ENCODE measurements at regions not wholly inside any gene's neighbourhood (a gene's known extent, or its start where the extent isn't known, plus 50 kb on each side); places are given as distances from the start of the nearest gene placed in this dataset.

GRCh38 chr3:5331567-5332269 is 144.2 kb downstream of the EDEM1 start:
- intact Hi-C loops (cut with DNase I; ENCODE audit: low total_unique reads) = no loop called here
- no peaks in the 10 kb centered on the region for H3K36me3 ChIP-seq
- no peak overlapping the region for H3K27ac ChIP-seq
- no peak overlapping the region for H3K4me3 ChIP-seq
- no peak for DNase-seq
- H3K27me3 ChIP-seq (replicated peaks in 1 of 7) = no peaks in the 10 kb centered on the region
- TF ChIP-seq CTCF (IDR thresholded peaks at IDR 0.05 in 8 of 11, conservative IDR thresholded peaks at IDR 0.05 in 3 of 11) (no peak), POLR2AphosphoS5 (IDR thresholded peaks at IDR 0.05) (no peak), POLR2A (IDR thresholded peaks at IDR 0.05) (no peak)
- H3K4me1 ChIP-seq = no peaks in the 10 kb centered on the region
- H3K9me3 ChIP-seq = no peaks in the 10 kb centered on the region
- 80 to 94% (median 90%) methylated on average over 3 of the region's 3 CpGs for WGBS, 5 donors

- no peaks in the 10 kb centered on the region for H3K36me3 ChIP-seq
- WGBS, 5 donors = 69 to 83% (median 77%) methylated on average over 3 of the region's 3 CpGs
- H3K4me1 ChIP-seq = no peaks in the 10 kb centered on the region
- H3K9me3 ChIP-seq = no peaks in the 10 kb centered on the region
- H3K4me3 ChIP-seq = no peak overlapping the region
- no peak for DNase-seq
- intact Hi-C loops (cut with DNase I; ENCODE audit: low total_unique reads) = no loop called here
- TF ChIP-seq CTCF (IDR thresholded peaks at IDR 0.05 in 8 of 11, conservative IDR thresholded peaks at IDR 0.05 in 3 of 11) (no peak), POLR2AphosphoS5 (IDR thresholded peaks at IDR 0.05) (no peak), POLR2A (IDR thresholded peaks at IDR 0.05) (no peak)
- no peaks in the 10 kb centered on the region for H3K27me3 ChIP-seq (replicated peaks in 1 of 7)
- no peak overlapping the region for H3K27ac ChIP-seq
These were observed 144.9 kb downstream of the EDEM1 start for GRCh38 chr3:5332270-5332956.

- intact Hi-C loops (cut with DNase I; ENCODE audit: low total_unique reads) = no loop called here
- Histone ChIP-seq H3K27ac (no peak overlapping the region), H3K36me3 (no peaks in the 10 kb centered on the region), H3K9me3 (no peaks in the 10 kb centered on the region), H3K4me1 (no peaks in the 10 kb centered on the region), H3K4me3 (no peak overlapping the region), H3K27me3 (replicated peaks in 1 of 7) (no peaks in the 10 kb centered on the region)
- TF ChIP-seq POLR2AphosphoS5 (IDR thresholded peaks at IDR 0.05) = no peak
- no peak for TF ChIP-seq CTCF (IDR thresholded peaks at IDR 0.05 in 8 of 11, conservative IDR thresholded peaks at IDR 0.05 in 3 of 11)
- no peak for TF ChIP-seq POLR2A (IDR thresholded peaks at IDR 0.05)
- 85 to 95% (median 91%) methylated on average over 8 of the region's 8 CpGs for WGBS, 5 donors
- no peak for DNase-seq
These were observed 152.5 kb downstream of the EDEM1 start for GRCh38 chr3:5339967-5340535.

GRCh38 chr3:5341610-5342009 is 154.1 kb downstream of the EDEM1 start:
- intact Hi-C loops (cut with DNase I; ENCODE audit: low total_unique reads) = no loop called here
- WGBS, 5 donors = 56 to 87% (median 68%) methylated on average over 7 of the region's 7 CpGs
- Histone ChIP-seq H3K4me1 (no peaks in the 10 kb centered on the region), H3K36me3 (no peaks in the 10 kb centered on the region), H3K4me3 (no peak overlapping the region), H3K27ac (no peak overlapping the region), H3K9me3 (no peaks in the 10 kb centered on the region), H3K27me3 (replicated peaks in 1 of 7) (no peaks in the 10 kb centered on the region)
- TF ChIP-seq CTCF (IDR thresholded peaks at IDR 0.05 in 8 of 11, conservative IDR thresholded peaks at IDR 0.05 in 3 of 11) (no peak), POLR2AphosphoS5 (IDR thresholded peaks at IDR 0.05) (no peak), POLR2A (IDR thresholded peaks at IDR 0.05) (no peak)
- no peak for DNase-seq

Measured in spleen (tissue), 11 donors.